ENCODE measurements at regions not wholly inside any gene's neighbourhood (a gene's known extent, or its start where the extent isn't known, plus 50 kb on each side); places are given as distances from the start of the nearest gene placed in this dataset.

- TF ChIP-seq ZBTB48 (tag by site-specific recombination; IDR thresholded peaks at IDR 0.05) (no peak), REST (tag by site-specific recombination; IDR thresholded peaks at IDR 0.05) (no peak), ZNF18 (tag by site-specific recombination; IDR thresholded peaks at IDR 0.05) (no peak), ZBTB44 (tag by site-specific recombination; IDR thresholded peaks at IDR 0.05) (no peak), ZNF621 (tag by site-specific recombination; IDR thresholded peaks at IDR 0.05) (no peak), CTCF (tag by site-specific recombination; IDR thresholded peaks at IDR 0.05) (no peak), HIC1 (tag by site-specific recombination; IDR thresholded peaks at IDR 0.05) (no peak)
Measured at GRCh38 chr1:37157634-37158033, 123.3 kb upstream of the GRIK3 start.

Data from HEK293 (cell line).